Activated naive CD8-positive, alpha-beta T cell treated with anti-CD3 and anti-CD28 coated beads for 36 hours (primary cell): ENCODE measurements at regions not wholly inside any gene's neighbourhood (a gene's known extent, or its start where the extent isn't known, plus 50 kb on each side); places are given as distances from the start of the nearest gene placed in this dataset.
"Not testable (repeated sequence)": the region's sequence is repeated elsewhere in the genome, so short reads cannot be mapped to it uniquely, and the experiment has no call there.

Experiments
- DNase-seq: peaks from one replicate; pipeline ENCODE4 v3.0.0; 2021
- H3K27ac Mint-ChIP-seq: one replicate; pipeline ENCODE4 v1.8.0; 2022; ENCODE audit warnings: mild to moderate bottlenecking, moderate library complexity, mixed read lengths
- H3K27me3 Mint-ChIP-seq: one replicate; pipeline ENCODE4 v1.8.0; 2022; ENCODE audit warnings: mild to moderate bottlenecking, mixed read lengths
- H3K36me3 Mint-ChIP-seq: one replicate; pipeline ENCODE4 v1.8.0; 2021; ENCODE audit warnings: mild to moderate bottlenecking, mixed read lengths
- H3K4me1 Mint-ChIP-seq: one replicate; pipeline ENCODE4 v1.8.0; 2021; ENCODE audit warnings: mixed read lengths
- H3K4me3 Mint-ChIP-seq: one replicate; pipeline ENCODE4 v1.8.0; 2022; ENCODE audit warnings: mild to moderate bottlenecking, moderate library complexity, mixed read lengths
- H3K9me3 Mint-ChIP-seq: one replicate; pipeline ENCODE4 v1.8.0; 2022; ENCODE audit warnings: mixed read lengths

DNA sequence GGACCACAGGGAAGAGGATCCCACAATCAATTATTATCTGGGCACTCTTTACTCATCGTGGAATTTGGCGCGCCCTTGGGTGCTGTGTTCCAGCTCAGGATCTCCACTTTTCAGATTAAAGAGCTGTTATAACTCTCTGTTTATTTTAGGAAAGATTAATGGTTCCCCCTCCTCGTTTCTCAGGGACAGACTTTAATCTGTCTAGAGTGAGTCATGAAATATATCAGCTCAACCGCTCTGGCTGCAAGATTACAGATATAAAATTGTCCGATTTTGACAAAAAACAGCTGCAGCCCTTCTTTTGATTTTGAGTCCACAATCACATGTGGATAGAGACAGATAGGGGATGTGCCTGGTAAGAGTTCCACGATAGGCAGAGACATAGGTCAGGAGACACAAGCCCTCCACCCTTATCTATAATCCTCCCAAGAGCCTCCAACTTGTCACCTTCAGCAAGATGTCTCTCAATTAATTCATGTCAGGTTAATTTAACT lies 77.6 kb upstream of the ANKRD55 start:
- H3K27ac Mint-ChIP-seq, result no peak overlapping the region
- H3K4me3 Mint-ChIP-seq, result no peak overlapping the region
- no peaks in the 10 kb centered on the region for H3K27me3 Mint-ChIP-seq

DNA sequence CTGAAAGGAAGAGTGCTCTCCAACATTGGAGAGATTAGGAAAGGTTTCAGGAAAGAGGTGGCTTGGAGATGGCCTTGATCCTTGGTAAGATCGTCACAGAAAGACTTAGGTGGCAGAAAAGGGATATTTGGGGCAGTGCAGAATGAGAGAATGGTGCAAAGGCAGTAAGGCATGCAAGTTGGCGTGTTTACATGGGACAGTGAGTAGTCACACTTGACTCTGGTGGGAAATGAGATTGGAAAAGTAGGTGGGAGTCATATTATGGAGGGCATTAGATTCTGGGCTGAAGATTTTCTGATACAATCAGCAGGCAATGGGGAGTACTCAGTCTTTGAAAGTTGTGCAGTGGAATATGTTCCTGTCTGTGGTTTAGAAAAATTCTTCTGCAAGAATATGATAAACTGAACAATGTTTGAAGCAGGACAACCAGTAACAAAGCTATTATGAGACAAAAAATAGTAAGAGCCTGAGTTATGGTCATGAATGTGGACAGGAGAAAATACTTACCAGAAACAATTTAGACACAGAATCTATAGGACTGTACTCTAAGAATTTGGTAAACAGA lies 76.2 kb upstream of the ANKRD55 start:
- Mint-ChIP-seq H3K4me1 (no peaks in the 10 kb centered on the region), H3K9me3 (peaks cover 8% of the 10 kb centered on the region), H3K27ac (no peak overlapping the region), H3K4me3 (no peak overlapping the region), H3K27me3 (no peaks in the 10 kb centered on the region), H3K36me3 (peaks cover 8% of the 10 kb centered on the region)
- no peak for DNase-seq

More for the DNA sequence above, 77.6 kb upstream of the ANKRD55 start:
- DNase-seq, result no peak
- Mint-ChIP-seq H3K9me3 (peaks cover 8% of the 10 kb centered on the region), H3K36me3 (peaks cover 8% of the 10 kb centered on the region), H3K4me1 (no peaks in the 10 kb centered on the region)

DNA sequence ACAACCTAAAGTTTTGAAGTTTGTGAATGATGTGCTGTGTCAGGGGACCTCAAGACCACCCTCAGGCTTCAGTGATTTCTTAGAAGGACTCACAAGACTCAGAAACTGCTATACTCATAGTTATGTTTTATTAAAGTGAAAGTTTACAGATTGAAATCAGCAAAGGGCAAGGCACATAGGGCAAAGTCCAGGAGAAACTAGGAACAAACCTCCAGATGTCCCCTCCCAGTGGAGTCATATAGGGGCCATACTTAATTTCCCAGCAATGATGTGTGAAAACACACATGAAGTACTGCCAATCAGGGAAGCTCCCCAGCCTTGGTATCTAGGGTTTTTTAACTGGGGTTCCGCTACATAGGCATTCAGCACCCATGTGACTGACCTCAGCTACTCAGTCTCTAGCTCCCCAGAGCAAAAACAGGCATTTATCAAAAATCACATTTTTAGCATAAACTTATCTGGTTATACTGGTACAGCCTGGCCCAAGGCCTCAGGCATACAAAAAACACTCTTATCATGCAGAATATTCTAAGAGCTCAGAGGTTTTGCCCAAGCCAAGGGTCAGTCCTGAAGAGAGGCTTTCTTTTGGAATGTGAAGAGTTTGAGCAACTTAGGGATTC lies 74.7 kb upstream of the ANKRD55 start:
- no peaks in the 10 kb centered on the region for H3K27me3 Mint-ChIP-seq
- no peaks in the 10 kb centered on the region for H3K4me1 Mint-ChIP-seq
- peaks cover 8% of the 10 kb centered on the region for H3K9me3 Mint-ChIP-seq
- no peak overlapping the region for H3K4me3 Mint-ChIP-seq
- DNase-seq, result no peak
- no peak overlapping the region for H3K27ac Mint-ChIP-seq
- peaks cover 8% of the 10 kb centered on the region for H3K36me3 Mint-ChIP-seq

DNA sequence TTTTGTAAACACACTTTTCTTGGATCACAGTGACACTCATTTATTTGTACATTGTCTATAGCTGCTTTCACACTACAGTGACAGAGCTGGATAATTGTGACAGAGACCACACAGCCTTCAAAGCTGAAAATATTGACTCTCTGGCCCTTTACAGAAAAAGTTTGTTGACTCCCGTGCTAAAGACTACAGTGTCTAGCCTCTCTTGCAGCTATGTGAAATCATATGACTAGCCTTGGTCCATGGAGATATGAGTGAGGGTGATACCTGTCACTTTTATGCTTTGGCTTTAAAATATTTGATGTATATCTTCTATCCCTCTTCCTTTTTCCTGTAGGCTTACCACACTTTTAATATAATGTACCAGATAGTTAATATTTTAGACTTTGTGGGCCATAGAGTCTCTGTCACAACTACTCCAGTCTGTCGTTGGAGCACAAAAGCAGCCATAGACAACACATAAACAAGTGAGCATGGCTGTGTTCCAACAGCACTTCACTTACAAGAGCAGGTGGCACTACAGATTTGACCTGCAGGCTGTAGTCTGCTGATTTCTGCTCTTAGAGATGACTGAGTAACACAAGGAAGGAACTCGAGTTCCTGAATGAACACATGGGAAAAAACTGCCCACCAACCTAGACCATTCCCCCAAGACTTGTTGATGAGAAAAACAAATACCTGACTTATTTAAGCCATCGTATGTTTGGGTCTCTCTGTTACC lies 73.5 kb upstream of the ANKRD55 start:
- peaks cover 8% of the 10 kb centered on the region for H3K9me3 Mint-ChIP-seq
- H3K4me3 Mint-ChIP-seq, result no peak overlapping the region
- H3K4me1 Mint-ChIP-seq, result no peaks in the 10 kb centered on the region
- no peak overlapping the region for H3K27ac Mint-ChIP-seq
- H3K27me3 Mint-ChIP-seq, result no peaks in the 10 kb centered on the region
- H3K36me3 Mint-ChIP-seq, result peaks cover 8% of the 10 kb centered on the region
- DNase-seq, result no peak

DNA sequence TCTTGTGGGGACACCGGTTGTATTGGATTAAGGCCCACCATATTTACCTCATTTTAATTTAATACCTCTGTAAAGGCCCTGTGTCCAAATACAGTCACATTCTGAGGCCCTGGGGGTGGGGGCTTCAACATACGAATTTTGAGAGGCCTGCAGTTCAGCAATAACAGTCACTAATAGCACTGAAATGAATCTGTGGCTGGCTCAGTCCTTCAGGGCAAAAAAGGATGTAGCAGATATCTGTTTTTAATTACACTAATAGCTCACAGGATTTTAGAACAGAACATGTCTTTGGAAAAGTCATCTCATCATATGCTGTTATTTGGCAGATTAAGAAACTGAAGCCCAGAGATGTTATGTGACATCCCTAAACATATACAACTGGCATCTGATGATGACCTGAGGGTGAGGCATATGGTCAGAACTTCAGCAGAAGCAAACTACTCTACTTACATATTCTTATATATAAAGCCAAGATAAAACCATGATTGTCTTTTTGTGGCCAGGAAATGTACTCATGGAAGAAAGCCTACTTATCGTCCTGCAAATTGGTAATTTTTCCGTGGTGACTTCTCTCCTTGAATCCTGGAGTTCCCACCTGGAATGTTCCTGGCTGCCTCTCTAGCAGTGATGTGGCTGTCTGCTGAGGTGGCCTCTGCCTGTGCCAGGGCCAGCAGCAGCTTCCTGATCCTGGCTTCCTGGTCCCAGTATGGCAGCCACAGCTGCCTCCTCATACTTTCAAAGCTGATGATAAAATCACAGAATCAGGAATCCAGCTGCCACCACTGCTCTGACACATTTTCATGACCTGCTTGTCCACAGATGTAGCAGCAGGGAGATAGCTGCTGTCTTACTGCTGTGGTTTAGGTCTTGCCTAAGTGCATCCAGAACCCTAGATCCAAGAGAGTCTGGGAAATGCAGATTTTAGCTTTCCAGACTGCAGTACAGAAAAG lies 72.1 kb upstream of the ANKRD55 start:
- H3K27me3 Mint-ChIP-seq, result no peaks in the 10 kb centered on the region
- no peaks in the 10 kb centered on the region for H3K4me1 Mint-ChIP-seq
- no peak for DNase-seq
- no peak overlapping the region for H3K4me3 Mint-ChIP-seq
- H3K36me3 Mint-ChIP-seq, result peaks cover 8% of the 10 kb centered on the region
- peaks cover 8% of the 10 kb centered on the region for H3K9me3 Mint-ChIP-seq
- no peak overlapping the region for H3K27ac Mint-ChIP-seq

DNA sequence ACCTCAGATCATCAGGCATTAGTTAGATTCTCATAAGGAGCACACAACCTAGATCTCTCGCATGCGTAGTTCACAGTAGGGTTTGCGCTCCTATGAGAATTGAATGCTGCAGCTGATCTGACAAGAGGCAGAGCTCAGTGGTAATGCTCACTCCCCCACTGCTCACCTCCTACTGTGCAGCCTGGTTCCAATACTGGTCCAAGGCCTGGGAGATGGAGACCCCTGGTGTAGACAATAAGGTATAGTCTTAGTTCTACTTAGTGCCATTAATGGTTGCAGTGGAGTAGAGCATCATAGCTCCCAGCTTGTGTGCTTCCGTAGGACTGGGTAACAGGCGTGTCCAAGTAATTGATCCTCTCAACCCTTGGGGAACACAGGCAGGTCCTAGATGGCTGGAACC lies 70.4 kb upstream of the ANKRD55 start:
- Mint-ChIP-seq H3K9me3 (peaks cover 8% of the 10 kb centered on the region), H3K4me1 (no peaks in the 10 kb centered on the region), H3K36me3 (peaks cover 2% of the 10 kb centered on the region), H3K27ac (no peak overlapping the region), H3K27me3 (no peaks in the 10 kb centered on the region), H3K4me3 (no peak overlapping the region)
- DNase-seq, result no peak

DNA sequence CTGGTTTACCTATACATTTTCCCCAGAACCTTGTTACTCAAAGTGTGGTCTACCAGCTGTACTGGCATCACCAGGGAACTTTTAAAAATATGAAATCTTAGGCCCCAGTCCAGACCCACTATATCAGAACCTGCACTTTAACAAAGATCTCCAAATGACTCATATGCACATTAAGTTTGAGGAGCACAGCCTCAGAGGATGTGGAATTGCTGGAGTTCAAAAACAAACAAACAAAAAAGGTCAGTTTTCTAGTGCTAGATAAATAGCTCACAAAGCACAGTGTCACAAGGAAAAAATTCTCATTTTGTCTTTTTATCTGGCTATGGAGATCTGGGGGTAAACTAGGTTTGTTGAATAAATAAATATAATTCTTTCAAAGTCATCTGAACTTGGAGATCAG lies 68.9 kb upstream of the ANKRD55 start:
- no peaks in the 10 kb centered on the region for H3K4me1 Mint-ChIP-seq
- H3K27ac Mint-ChIP-seq, result no peak overlapping the region
- no peak overlapping the region for H3K4me3 Mint-ChIP-seq
- H3K9me3 Mint-ChIP-seq, result peaks cover 8% of the 10 kb centered on the region
- DNase-seq, result no peak
- H3K36me3 Mint-ChIP-seq, result peaks cover 2% of the 10 kb centered on the region
- no peaks in the 10 kb centered on the region for H3K27me3 Mint-ChIP-seq

DNA sequence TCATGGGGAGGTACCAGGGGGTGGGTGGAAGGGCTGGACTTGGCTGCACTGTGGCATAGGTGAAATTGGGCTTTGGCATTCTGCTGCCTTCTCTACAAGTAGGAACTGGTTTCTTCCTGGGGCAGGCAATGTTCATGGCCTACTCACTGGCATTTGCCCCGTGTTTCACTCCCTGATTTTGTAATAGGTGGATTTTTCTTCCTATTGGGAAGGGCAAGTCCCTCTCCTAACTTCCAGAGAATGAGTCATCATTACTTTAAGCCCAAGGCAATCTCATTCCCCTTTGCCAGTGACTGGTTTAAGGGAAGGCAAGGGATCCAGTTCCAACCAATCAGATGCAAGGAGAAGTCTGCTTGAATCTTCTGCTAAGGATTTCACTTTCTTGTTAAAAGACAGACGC lies 67.9 kb upstream of the ANKRD55 start:
- Mint-ChIP-seq H3K4me1 (no peaks in the 10 kb centered on the region), H3K27me3 (no peaks in the 10 kb centered on the region), H3K36me3 (no peaks in the 10 kb centered on the region), H3K9me3 (peaks cover under 1% of the 10 kb centered on the region), H3K27ac (no peak overlapping the region), H3K4me3 (no peak overlapping the region)
- no peak for DNase-seq

DNA sequence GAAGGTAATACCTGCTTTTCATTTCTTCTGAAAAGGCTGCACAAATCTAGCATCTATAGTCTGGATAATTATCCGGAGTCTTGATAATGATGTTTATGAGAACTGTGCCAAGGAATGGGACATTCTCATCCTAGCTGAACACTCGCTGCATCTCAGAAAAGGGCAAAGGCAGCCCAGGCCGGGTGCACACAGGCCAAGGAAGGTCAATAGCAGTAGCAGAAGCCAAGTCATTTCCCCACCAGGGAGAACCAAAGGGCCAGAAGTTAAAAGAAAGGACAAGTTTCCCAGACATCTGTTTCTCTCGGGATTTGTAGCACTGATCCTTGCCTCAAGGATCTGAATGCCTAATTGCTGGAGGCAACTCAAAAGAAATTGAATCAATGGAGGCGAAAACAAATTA lies 66.1 kb upstream of the ANKRD55 start:
- H3K9me3 Mint-ChIP-seq, result no peaks in the 10 kb centered on the region
- no peak overlapping the region for H3K27ac Mint-ChIP-seq
- H3K4me1 Mint-ChIP-seq, result no peaks in the 10 kb centered on the region
- H3K27me3 Mint-ChIP-seq, result no peaks in the 10 kb centered on the region
- H3K4me3 Mint-ChIP-seq, result no peak overlapping the region
- H3K36me3 Mint-ChIP-seq, result no peaks in the 10 kb centered on the region
- no peak for DNase-seq

DNA sequence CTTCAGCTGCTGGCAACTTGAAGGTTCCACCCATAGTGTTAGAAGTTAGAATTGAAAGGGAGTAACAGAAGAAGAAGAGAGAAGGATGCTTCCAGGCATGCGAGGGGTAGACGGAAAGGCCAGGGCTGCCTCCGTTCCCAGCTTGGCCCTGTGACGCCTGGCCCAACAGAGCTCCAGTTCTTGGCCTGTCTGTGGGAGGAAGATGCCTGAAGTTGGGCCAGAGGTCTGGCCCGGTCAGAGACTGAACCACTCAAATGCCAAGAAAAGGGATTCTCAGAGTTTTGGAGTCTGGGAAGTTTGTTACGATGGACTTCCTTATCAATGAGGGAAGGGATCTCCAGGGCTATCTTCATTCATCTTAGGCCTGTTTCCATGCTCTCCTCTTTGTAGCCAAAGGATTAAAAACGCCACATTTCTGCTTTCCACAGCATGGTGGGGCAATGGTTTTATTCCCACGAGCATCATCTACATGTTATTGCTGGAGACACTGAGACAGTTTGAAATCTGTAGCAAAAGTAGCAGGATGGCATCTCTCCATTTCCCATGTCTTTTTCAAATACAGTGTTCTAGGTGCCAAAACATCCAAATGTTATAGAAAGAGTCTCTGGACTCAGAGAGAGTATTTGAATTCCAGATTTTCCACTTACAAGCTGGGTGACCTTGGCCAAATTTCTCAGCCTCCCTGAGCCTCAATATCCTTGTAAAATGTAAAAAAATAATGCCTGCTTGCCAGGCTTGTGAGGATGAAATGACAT lies 65.4 kb upstream of the ANKRD55 start:
- no peak overlapping the region for H3K4me3 Mint-ChIP-seq
- no peak overlapping the region for H3K27ac Mint-ChIP-seq
- H3K36me3 Mint-ChIP-seq, result no peaks in the 10 kb centered on the region
- H3K27me3 Mint-ChIP-seq, result no peaks in the 10 kb centered on the region
- no peaks in the 10 kb centered on the region for H3K9me3 Mint-ChIP-seq
- H3K4me1 Mint-ChIP-seq, result no peaks in the 10 kb centered on the region
- DNase-seq, result no peak

DNA sequence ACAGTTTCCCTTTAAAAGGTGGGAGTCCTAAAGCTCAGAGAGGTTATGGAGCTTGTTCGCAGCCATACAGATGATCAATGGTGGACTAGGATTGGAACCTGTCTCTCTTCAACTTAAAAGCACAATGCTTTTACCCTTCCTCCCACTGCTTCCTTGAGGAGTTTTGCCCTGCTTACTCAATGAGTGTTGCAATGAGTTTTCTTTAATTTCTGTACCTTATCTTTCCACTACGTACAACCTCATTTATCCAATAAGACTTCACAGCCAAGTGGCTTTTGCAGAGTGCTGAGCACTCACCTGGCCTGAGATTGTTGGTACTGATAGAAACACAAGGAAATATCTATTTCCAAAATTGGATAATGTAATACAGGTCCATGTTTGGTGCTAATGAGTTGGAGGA lies 64.7 kb upstream of the ANKRD55 start:
- DNase-seq, result no peak
- Mint-ChIP-seq H3K36me3 (no peaks in the 10 kb centered on the region), H3K27me3 (no peaks in the 10 kb centered on the region), H3K9me3 (peaks cover 3% of the 10 kb centered on the region), H3K27ac (no peak overlapping the region), H3K4me3 (no peak overlapping the region), H3K4me1 (no peaks in the 10 kb centered on the region)

DNA sequence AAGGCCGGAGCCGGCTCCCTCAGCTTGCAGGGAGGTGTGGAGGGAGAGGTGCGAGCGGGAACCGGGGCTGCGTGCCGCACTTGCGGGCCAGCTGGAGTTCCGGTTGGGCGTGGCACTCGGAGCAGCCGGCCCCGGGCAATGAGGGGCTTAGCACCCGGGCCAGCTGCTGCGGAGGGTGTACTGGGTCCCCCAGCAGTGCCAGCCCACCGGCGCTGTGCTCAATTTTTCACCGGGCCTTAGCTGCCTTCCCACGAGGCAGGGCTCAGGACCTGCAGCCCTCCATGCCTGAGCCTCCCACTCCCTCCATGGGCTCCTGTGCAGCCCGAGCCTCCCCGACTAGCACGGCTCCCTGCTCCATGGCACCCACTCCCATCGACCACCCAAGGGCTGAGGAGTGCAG lies 62.2 kb upstream of the ANKRD55 start:
- DNase-seq, H3K36me3 Mint-ChIP-seq, H3K4me1 Mint-ChIP-seq, H3K9me3 Mint-ChIP-seq, H3K27me3 Mint-ChIP-seq, H3K27ac Mint-ChIP-seq, H3K4me3 Mint-ChIP-seq: not testable (repeated sequence)

DNA sequence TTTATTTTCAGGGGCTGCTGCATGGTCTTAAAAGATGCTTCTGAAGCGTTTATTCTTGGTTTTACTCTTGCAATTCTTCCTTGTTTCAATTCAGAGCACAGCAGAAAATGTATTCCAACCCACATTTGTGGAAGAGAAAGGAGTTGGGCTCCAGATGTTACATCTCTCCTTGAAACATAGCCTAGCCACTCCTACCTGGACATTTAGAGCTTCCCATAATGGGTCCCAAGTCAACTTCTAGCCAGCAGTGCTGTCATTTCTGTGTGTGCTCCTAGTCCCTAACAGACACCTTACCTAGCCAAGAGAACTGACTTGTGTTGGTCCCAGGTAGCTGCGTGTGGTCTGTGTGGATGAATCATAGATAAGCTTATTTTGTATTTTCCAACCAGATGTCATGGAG lies 61.2 kb upstream of the ANKRD55 start:
- H3K4me3 Mint-ChIP-seq, result no peak overlapping the region
- H3K9me3 Mint-ChIP-seq, result peaks cover 3% of the 10 kb centered on the region
- DNase-seq, result no peak
- no peak overlapping the region for H3K27ac Mint-ChIP-seq
- peaks cover 6% of the 10 kb centered on the region for H3K4me1 Mint-ChIP-seq
- H3K36me3 Mint-ChIP-seq, result no peaks in the 10 kb centered on the region
- no peaks in the 10 kb centered on the region for H3K27me3 Mint-ChIP-seq

DNA sequence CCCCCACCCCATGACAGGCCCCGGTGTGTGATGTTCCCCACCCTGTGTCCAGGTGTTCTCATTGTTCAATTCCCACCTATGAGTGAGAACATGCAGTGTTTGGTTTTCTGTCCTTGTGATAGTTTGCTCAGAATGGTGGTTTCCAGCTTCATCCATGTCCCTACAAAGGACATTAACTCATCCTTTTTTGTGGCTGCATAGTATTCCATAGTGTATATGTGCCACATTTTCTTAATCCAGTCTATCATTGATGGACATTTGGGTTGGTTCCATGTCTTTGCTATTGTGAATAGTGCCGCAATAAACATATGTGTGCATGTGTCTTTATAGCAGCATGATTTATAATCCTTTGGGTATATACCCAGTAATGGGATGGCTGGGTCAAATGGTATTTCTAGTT lies 59.7 kb upstream of the ANKRD55 start:
- not testable (repeated sequence) for H3K9me3 Mint-ChIP-seq

More for the DNA sequence above, 59.7 kb upstream of the ANKRD55 start:
- not testable (repeated sequence) for H3K4me3 Mint-ChIP-seq, H3K4me1 Mint-ChIP-seq, DNase-seq, H3K27ac Mint-ChIP-seq, H3K27me3 Mint-ChIP-seq, H3K36me3 Mint-ChIP-seq
